ENCODE measurements at regions not wholly inside any gene's neighbourhood (a gene's known extent, or its start where the extent isn't known, plus 50 kb on each side); places are given as distances from the start of the nearest gene placed in this dataset.

- TF ChIP-seq CTCF (IDR thresholded peaks at IDR 0.05) (no peak), ATF2 (CRISPR knock-in tag; IDR thresholded peaks at IDR 0.05; ENCODE audit: borderline replicate concordance, low read depth) (no peak), SMAD3 (CRISPR knock-in tag; IDR thresholded peaks at IDR 0.05; ENCODE audit: borderline replicate concordance) (no peak), CREB1 (CRISPR knock-in tag; IDR thresholded peaks at IDR 0.05) (no peak), ZNF281 (CRISPR knock-in tag; IDR thresholded peaks at IDR 0.05) (no peak), ZSCAN18 (CRISPR knock-in tag; IDR thresholded peaks at IDR 0.05) (no peak), OVOL2 (CRISPR knock-in tag; IDR thresholded peaks at IDR 0.05; ENCODE audit: borderline replicate concordance) (no peak)
Observed at GRCh38 chr4:71095141-71095540, 101.7 kb downstream of the DCK start.
